ENCODE measurements at regions not wholly inside any gene's neighbourhood (a gene's known extent, or its start where the extent isn't known, plus 50 kb on each side); places are given as distances from the start of the nearest gene placed in this dataset.

- TF ChIP-seq CTCF (IDR thresholded peaks at IDR 0.05; ENCODE audit: low read depth, low read length, poor library complexity, severe bottlenecking) (no peak), EZH2phosphoT487 (IDR thresholded peaks at IDR 0.05; ENCODE audit: borderline replicate concordance, low read length) (no peak)
Observed at GRCh38 chr3:153282355-153282754, 120.3 kb downstream of the RAP2B start.
